GM23338 (cell line): ENCODE measurements at regions not wholly inside any gene's neighbourhood (a gene's known extent, or its start where the extent isn't known, plus 50 kb on each side); places are given as distances from the start of the nearest gene placed in this dataset.

Source experiments
- CREB1 ChIP-seq: fragments of 250-450 bp; sonication (Bioruptor Pico); IDR thresholded peaks from 2 replicates; pipeline ENCODE4 v1.5.0; 2020; ENCODE audit warnings: low read depth, mild to moderate bottlenecking, moderate library complexity
- CTCF ChIP-seq, 2 experiments: fragments of 200-600 bp in 1 of 2; sonication (generic) in 1 of 2; conservative IDR thresholded peaks; 2 replicates each; pipeline versions ENCODE4 v1.5.1 to v1.6.1; 2016 to 2017; ENCODE audit warnings: antibody characterized with exemption in 2 of 2, low read depth in 2 of 2, mild to moderate bottlenecking in 2 of 2, moderate library complexity in 1 of 2
- ETS1 ChIP-seq: IDR thresholded peaks from 2 replicates; pipeline ENCODE4 v1.6.1; 2016; ENCODE audit warnings: antibody characterized with exemption
- EZH2 ChIP-seq: fragments of 200-600 bp; sonication (generic); IDR thresholded peaks from one replicate; pipeline ENCODE4 v1.8.0; 2017; ENCODE audit warnings: antibody characterized with exemption, mild to moderate bottlenecking, low read depth; ENCODE audit not compliant: unreplicated experiment
- EZH2phosphoT487 ChIP-seq: fragments of 200-600 bp; sonication (generic); IDR thresholded peaks from one replicate; pipeline ENCODE4 v1.8.1; 2018; ENCODE audit warnings: antibody characterized with exemption; ENCODE audit not compliant: unreplicated experiment
- JUNB ChIP-seq: IDR thresholded peaks from one replicate; pipeline ENCODE4 v1.6.1; 2016; ENCODE audit warnings: antibody characterized with exemption; ENCODE audit not compliant: unreplicated experiment
- NANOG ChIP-seq: IDR thresholded peaks from 2 replicates; pipeline ENCODE4 v1.6.1; 2016; ENCODE audit warnings: antibody characterized with exemption, borderline replicate concordance
- POLR2AphosphoS5 ChIP-seq: IDR thresholded peaks from 2 replicates; pipeline ENCODE4 v1.6.1; 2016; ENCODE audit warnings: antibody characterized with exemption, low read depth
- REST ChIP-seq: IDR thresholded peaks from one replicate; pipeline ENCODE4 v1.6.1; 2018; ENCODE audit warnings: antibody characterized with exemption; ENCODE audit not compliant: unreplicated experiment
- ZNF331 ChIP-seq: fragments of 250-450 bp; sonication (Bioruptor Pico); IDR thresholded peaks from 2 replicates; pipeline ENCODE4 v1.5.0; 2020; ENCODE audit warnings: low read depth, mild to moderate bottlenecking, moderate library complexity

- TF ChIP-seq CTCF (conservative IDR thresholded peaks at IDR 0.05; ENCODE audit: low read depth in 2 of 2): no peak
- no peak for TF ChIP-seq POLR2AphosphoS5
- no peak for TF ChIP-seq CREB1 (CRISPR knock-in tag)
- no peak for TF ChIP-seq EZH2
- TF ChIP-seq JUNB: no peak
- TF ChIP-seq REST: no peak
- no peak for TF ChIP-seq EZH2phosphoT487
- TF ChIP-seq ETS1: no peak
- TF ChIP-seq ZNF331 (CRISPR knock-in tag): no peak
- TF ChIP-seq NANOG: no peak
Measured at GRCh38 chr1:82921759-82922158, 1077.2 kb downstream of the TTLL7 start.
